PC-9 (cell line): ENCODE measurements at regions not wholly inside any gene's neighbourhood (a gene's known extent, or its start where the extent isn't known, plus 50 kb on each side); places are given as distances from the start of the nearest gene placed in this dataset.

Experiments
- BruUV-seq: library from RNA; stranded (reverse); fragments of 400-500 nt; replicated peaks from 2 replicates; lab custom pipeline; 2021; lab: Mats Ljungman, UMichigan
- CTCF ChIA-PET: fragments of 300-600 bp; sonication (Branson Sonifier 250); formaldehyde crosslinking; loops from one replicate; lab custom pipeline; 2022; ENCODE audit warnings: antibody characterized with exemption; lab: Charles Lee
- POLR2A ChIA-PET: fragments of 300-600 bp; sonication (Branson Sonifier 250); formaldehyde crosslinking; loops from one replicate; lab custom pipeline; 2022; ENCODE audit warnings: antibody characterized with exemption; ENCODE audit not compliant: unreplicated experiment; lab: Charles Lee
- DNase-seq, 2 experiments: peaks; one replicate each; pipeline versions ENCODE4 v3.0.0 to v3.0.0-alpha.2; 2015 to 2022; ENCODE audit warnings: mixed read lengths in 1 of 2
- H2AFZ ChIP-seq: fragments of 200-600 bp; sonication (generic); 2 replicates; pipeline ENCODE4 v1.8.1; 2017; ENCODE audit warnings: antibody characterized with exemption
- H3F3A ChIP-seq: fragments of 200-600 bp; sonication (generic); 2 replicates; pipeline ENCODE4 v1.8.1; 2017; ENCODE audit warnings: antibody characterized with exemption, mild to moderate bottlenecking, low read depth; ENCODE audit not compliant: insufficient read depth
- H3K27ac ChIP-seq: fragments of 200-600 bp; sonication (generic); 2 replicates; pipeline ENCODE4 v1.6.1; 2016; ENCODE audit warnings: mixed run types
- H3K27me3 ChIP-seq: fragments of 200-600 bp; sonication (generic); 2 replicates; pipeline ENCODE4 v1.6.1; 2016; ENCODE audit warnings: low read depth, mixed run types; ENCODE audit not compliant: insufficient read depth
- H3K36me3 ChIP-seq: fragments of 200-600 bp; sonication (generic); 2 replicates; pipeline ENCODE4 v1.6.1; 2016; ENCODE audit warnings: low read depth, mixed run types
- H3K4me1 ChIP-seq: fragments of 200-600 bp; sonication (generic); replicated peaks from 2 replicates; pipeline ENCODE4 v1.6.1; 2016; ENCODE audit warnings: mixed run types; ENCODE audit not compliant: insufficient read depth
- H3K4me2 ChIP-seq: fragments of 200-600 bp; sonication (generic); 2 replicates; pipeline ENCODE4 v1.6.1; 2017; ENCODE audit warnings: mixed run types
- H3K4me3 ChIP-seq: fragments of 200-600 bp; sonication (generic); 2 replicates; pipeline ENCODE4 v1.6.1; 2016; ENCODE audit warnings: mixed run types
- H3K79me2 ChIP-seq: fragments of 200-600 bp; sonication (generic); 2 replicates; pipeline ENCODE4 v1.6.1; 2017; ENCODE audit warnings: low read depth, mixed run types
- H3K9me2 ChIP-seq: fragments of 200-600 bp; sonication (generic); 2 replicates; pipeline ENCODE4 v1.8.1; 2017; ENCODE audit warnings: mild to moderate bottlenecking; ENCODE audit not compliant: insufficient read depth
- H3K9me3 ChIP-seq: fragments of 200-600 bp; sonication (generic); 2 replicates; pipeline ENCODE4 v1.8.1; 2016; ENCODE audit warnings: low read depth; ENCODE audit not compliant: insufficient read depth
- H4K20me1 ChIP-seq: fragments of 200-600 bp; sonication (generic); 2 replicates; pipeline ENCODE4 v1.8.1; 2017; ENCODE audit not compliant: insufficient read depth
- EZH2 ChIP-seq: fragments of 200-600 bp; sonication (generic); IDR thresholded peaks from 2 replicates; pipeline ENCODE4 v1.8.0; 2017; ENCODE audit warnings: antibody characterized with exemption, low read depth
- intact Hi-C: fragments of 100-400 bp; cut with micrococcal nuclease; formaldehyde crosslinking; loops from one replicate; pipeline ENCODE4 v1.10.0; 2022; ENCODE audit not compliant: unreplicated experiment
- TF ChIP-seq, protein P1 (sequence below): fragments of 200-600 bp; sonication (generic); conservative IDR thresholded peaks from 2 replicates; pipeline ENCODE4 v1.6.1; 2017; ENCODE audit warnings: mixed run types, antibody characterized with exemption, mild to moderate bottlenecking, moderate library complexity

GRCh38 chr11:40045312-40045711, 1414.1 kb downstream of the LRRC4C start:
- H3K9me3 ChIP-seq, result no peaks in the 10 kb centered on the region
- no peaks in the 10 kb centered on the region for H3F3A ChIP-seq
- H3K27me3 ChIP-seq, result no peaks in the 10 kb centered on the region
- ChIA-PET CTCF (no interaction called here), POLR2A (no interaction called here)
- no TSS peak for BruUV-seq
- no peaks in the 10 kb centered on the region for H3K79me2 ChIP-seq
- H3K36me3 ChIP-seq, result no peaks in the 10 kb centered on the region
- no peak for TF ChIP-seq EZH2
- TF ChIP-seq, protein P1, sequence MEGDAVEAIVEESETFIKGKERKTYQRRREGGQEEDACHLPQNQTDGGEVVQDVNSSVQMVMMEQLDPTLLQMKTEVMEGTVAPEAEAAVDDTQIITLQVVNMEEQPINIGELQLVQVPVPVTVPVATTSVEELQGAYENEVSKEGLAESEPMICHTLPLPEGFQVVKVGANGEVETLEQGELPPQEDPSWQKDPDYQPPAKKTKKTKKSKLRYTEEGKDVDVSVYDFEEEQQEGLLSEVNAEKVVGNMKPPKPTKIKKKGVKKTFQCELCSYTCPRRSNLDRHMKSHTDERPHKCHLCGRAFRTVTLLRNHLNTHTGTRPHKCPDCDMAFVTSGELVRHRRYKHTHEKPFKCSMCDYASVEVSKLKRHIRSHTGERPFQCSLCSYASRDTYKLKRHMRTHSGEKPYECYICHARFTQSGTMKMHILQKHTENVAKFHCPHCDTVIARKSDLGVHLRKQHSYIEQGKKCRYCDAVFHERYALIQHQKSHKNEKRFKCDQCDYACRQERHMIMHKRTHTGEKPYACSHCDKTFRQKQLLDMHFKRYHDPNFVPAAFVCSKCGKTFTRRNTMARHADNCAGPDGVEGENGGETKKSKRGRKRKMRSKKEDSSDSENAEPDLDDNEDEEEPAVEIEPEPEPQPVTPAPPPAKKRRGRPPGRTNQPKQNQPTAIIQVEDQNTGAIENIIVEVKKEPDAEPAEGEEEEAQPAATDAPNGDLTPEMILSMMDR, result no peak
- 0 out of 2 replicates have a peak overlapping the region, but pooled peaks have one; percentile 50 for H2AFZ ChIP-seq
- H4K20me1 ChIP-seq, result no peaks in the 10 kb centered on the region
- DNase-seq, result no peak
- no peaks in the 10 kb centered on the region for H3K4me1 ChIP-seq
- H3K27ac ChIP-seq, result no peak overlapping the region
- H3K4me3 ChIP-seq, result no peak overlapping the region
- intact Hi-C loops, result no loop called here
- H3K4me2 ChIP-seq, result no peak overlapping the region
- H3K9me2 ChIP-seq, result no peaks in the 10 kb centered on the region

DNA sequence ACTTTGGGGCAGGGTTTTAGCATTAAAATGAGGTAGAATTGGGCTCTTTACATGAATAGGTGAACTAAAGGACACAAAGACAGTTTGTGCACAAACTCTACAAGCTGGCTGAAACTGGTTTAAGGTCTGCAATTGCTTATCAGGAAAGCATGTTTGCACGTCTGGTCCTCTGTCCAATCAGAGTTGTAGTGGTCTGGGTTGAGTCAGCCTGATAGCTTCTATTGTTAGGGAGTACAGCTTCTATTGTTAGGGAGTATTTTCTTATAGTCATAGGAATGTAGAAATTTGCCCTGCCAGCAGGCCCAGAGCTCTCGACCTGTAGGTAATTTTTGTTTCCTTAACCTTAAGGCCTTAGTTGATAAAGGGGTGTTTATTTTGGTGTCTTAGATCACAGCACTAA, 1422.4 kb downstream of the LRRC4C start:
- Histone ChIP-seq H2AFZ (no peak overlapping the region), H3K4me3 (no peak overlapping the region), H4K20me1 (no peaks in the 10 kb centered on the region), H3K36me3 (no peaks in the 10 kb centered on the region), H3K9me2 (no peaks in the 10 kb centered on the region), H3K9me3 (no peaks in the 10 kb centered on the region), H3K4me1 (no peaks in the 10 kb centered on the region), H3K27me3 (no peaks in the 10 kb centered on the region), H3K4me2 (no peak overlapping the region), H3K79me2 (no peaks in the 10 kb centered on the region), H3F3A (no peaks in the 10 kb centered on the region), H3K27ac (no peak overlapping the region)
- POLR2A ChIA-PET, result interaction anchor here (0.7 kb wide), 1 partner anchor 9 kb away, joined by 3 read pairs; no protein-coding TSS in a partner anchor
- TF ChIP-seq EZH2, result no peak
- TF ChIP-seq, protein P1, result no peak
- intact Hi-C loops, result no loop called here
- CTCF ChIA-PET, result no interaction called here
- no peak for DNase-seq
- BruUV-seq, result no TSS peak

- Histone ChIP-seq H3K4me3 (no peak overlapping the region), H2AFZ (no peak overlapping the region), H4K20me1 (no peaks in the 10 kb centered on the region), H3K4me1 (no peaks in the 10 kb centered on the region), H3K4me2 (no peak overlapping the region), H3K9me3 (no peaks in the 10 kb centered on the region), H3K79me2 (no peaks in the 10 kb centered on the region), H3F3A (no peaks in the 10 kb centered on the region), H3K27me3 (0 out of 2 replicates have a peak, but pooled peaks cover 2% of the 10 kb centered on the region), H3K27ac (no peak overlapping the region), H3K9me2 (no peaks in the 10 kb centered on the region), H3K36me3 (no peaks in the 10 kb centered on the region)
- BruUV-seq, result no TSS peak
- no peak for DNase-seq
- ChIA-PET CTCF (no interaction called here), POLR2A (no interaction called here)
- TF ChIP-seq EZH2, result no peak
- TF ChIP-seq, protein P1, result no peak
- intact Hi-C loops, result no loop called here
These were observed 1427.1 kb downstream of the LRRC4C start for GRCh38 chr11:40032331-40032730.
